Limb (tissue), 2 donors: ENCODE measurements at regions not wholly inside any gene's neighbourhood (a gene's known extent, or its start where the extent isn't known, plus 50 kb on each side); places are given as distances from the start of the nearest gene placed in this dataset.

Experiments
- DNase-seq, 2 donors: peaks; one replicate each; pipeline ENCODE4 v3.0.0-alpha.2; 2016; ENCODE audit errors: extremely low spot score in 2 of 2

GRCh38 chr7:79504607-79505389, 51.3 kb upstream of the MAGI2 start:
- DNase-seq: no peak
